ENCODE measurements at regions not wholly inside any gene's neighbourhood (a gene's known extent, or its start where the extent isn't known, plus 50 kb on each side); places are given as distances from the start of the nearest gene placed in this dataset.

GRCh38 chr5:133827011-133827410, 141.4 kb downstream of the C5orf15 start:
- TF ChIP-seq ELF4 (IDR thresholded peaks at IDR 0.05) (no peak), ARNT (IDR thresholded peaks at IDR 0.05) (no peak), FOXM1 (IDR thresholded peaks at IDR 0.05; ENCODE audit: borderline replicate concordance) (no peak), FOXK2 (IDR thresholded peaks at IDR 0.05) (no peak), FOXA1 (IDR thresholded peaks at IDR 0.05) (no peak), SP1 (IDR thresholded peaks at IDR 0.05) (no peak)

Data from HEK293T (cell line).